NB4 (cell line): ENCODE measurements at regions not wholly inside any gene's neighbourhood (a gene's known extent, or its start where the extent isn't known, plus 50 kb on each side); places are given as distances from the start of the nearest gene placed in this dataset.

Source experiments
- DNase-seq: peaks from one replicate; pipeline ENCODE4 v3.0.0; 2010; ENCODE audit warnings: low read depth
- H3K4me3 ChIP-seq: one replicate; pipeline ENCODE4 v1.5.1; 2011; ENCODE audit warnings: mild to moderate bottlenecking, low read depth, low read length, moderate library complexity
- MYC ChIP-seq: IDR thresholded peaks from 2 replicates; pipeline ENCODE4 v1.6.1; 2011; ENCODE audit warnings: low read depth, low read length
- POLR2A ChIP-seq: IDR thresholded peaks from 2 replicates; pipeline ENCODE4 v1.6.1; 2011; ENCODE audit warnings: mild to moderate bottlenecking; ENCODE audit not compliant: insufficient read length; ENCODE audit errors: extremely low read depth
- TF ChIP-seq, protein P1 (sequence below): IDR thresholded peaks from 2 replicates; pipeline ENCODE4 v1.6.1; 2011; ENCODE audit warnings: low read depth, low read length
- TF ChIP-seq, protein P2 (sequence below): IDR thresholded peaks from one replicate; pipeline ENCODE4 v1.5.1; 2012; ENCODE audit warnings: low read depth, low read length

DNA sequence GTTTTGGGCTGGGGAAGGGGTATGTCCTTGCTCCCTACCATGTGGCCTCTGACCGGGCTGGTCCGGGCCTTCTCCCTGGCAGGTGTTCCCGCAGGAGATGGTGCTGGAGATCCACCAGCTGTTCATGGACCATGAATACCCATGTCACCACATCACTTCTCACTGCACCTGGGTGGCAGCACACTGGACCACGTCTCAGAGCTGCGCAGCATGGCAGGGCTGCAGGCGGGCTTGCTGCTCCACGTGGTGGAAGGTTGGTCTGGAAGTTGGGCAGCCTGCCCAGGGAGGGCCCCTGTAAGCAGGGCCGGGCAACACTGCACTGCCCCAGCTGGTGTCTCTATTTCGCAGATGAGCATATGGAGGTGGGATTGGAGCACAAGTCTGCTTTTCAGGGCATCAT is 169.5 kb upstream of the ZNF267 start:
- no peak overlapping the region for H3K4me3 ChIP-seq
- TF ChIP-seq POLR2A (no peak), MYC (no peak)
- TF ChIP-seq, protein P1, sequence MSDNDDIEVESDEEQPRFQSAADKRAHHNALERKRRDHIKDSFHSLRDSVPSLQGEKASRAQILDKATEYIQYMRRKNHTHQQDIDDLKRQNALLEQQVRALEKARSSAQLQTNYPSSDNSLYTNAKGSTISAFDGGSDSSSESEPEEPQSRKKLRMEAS = no peak
- TF ChIP-seq, protein P2, sequence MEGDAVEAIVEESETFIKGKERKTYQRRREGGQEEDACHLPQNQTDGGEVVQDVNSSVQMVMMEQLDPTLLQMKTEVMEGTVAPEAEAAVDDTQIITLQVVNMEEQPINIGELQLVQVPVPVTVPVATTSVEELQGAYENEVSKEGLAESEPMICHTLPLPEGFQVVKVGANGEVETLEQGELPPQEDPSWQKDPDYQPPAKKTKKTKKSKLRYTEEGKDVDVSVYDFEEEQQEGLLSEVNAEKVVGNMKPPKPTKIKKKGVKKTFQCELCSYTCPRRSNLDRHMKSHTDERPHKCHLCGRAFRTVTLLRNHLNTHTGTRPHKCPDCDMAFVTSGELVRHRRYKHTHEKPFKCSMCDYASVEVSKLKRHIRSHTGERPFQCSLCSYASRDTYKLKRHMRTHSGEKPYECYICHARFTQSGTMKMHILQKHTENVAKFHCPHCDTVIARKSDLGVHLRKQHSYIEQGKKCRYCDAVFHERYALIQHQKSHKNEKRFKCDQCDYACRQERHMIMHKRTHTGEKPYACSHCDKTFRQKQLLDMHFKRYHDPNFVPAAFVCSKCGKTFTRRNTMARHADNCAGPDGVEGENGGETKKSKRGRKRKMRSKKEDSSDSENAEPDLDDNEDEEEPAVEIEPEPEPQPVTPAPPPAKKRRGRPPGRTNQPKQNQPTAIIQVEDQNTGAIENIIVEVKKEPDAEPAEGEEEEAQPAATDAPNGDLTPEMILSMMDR = no peak
- no peak for DNase-seq

DNA sequence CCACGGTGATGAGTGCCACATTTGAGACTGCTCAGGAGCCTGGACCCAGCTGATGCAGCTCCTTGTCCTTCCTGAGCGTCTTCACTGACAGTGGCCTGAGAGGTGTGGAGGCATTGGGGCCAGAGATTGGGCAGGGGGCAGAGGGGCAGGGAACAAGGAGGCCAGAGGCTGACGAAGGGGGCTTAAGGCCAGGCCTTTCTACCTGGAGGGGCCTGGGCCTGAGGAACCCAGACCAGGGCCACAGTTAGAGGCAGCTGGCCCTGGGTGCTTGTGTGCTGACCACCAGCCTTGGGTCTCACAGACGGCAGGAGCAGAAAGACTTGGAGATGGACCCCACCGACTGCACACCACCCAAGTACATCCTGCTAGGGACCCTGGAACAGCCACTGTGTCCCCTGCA is 168.2 kb upstream of the ZNF267 start:
- DNase-seq = no peak
- TF ChIP-seq, protein P1 = no peak
- no peak for TF ChIP-seq MYC
- TF ChIP-seq, protein P2 = no peak
- no peak for TF ChIP-seq POLR2A
- no peak overlapping the region for H3K4me3 ChIP-seq

DNA sequence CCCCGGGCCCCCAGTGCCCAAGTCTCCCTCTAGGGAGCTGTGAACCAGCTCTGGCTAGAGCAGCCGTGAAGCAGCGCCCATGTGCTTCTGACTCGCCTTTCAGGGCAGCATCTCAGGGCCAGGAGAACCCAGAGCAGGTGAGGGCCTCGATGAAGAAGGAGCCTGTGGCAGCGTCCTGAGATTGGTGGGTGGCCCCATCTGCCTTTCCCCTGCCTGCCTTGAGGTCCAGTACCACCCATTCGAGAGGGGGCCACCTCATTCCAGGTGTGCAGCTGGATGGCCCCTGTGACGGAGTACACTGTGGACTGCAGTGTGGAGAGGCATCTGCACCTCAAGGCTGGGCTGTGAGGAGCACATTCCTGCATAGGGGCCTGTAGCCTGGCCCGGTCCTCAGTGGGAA is 167.3 kb upstream of the ZNF267 start:
- H3K4me3 ChIP-seq = no peak overlapping the region
- DNase-seq = no peak
- TF ChIP-seq POLR2A = no peak
- TF ChIP-seq, protein P1 = no peak
- no peak for TF ChIP-seq MYC
- TF ChIP-seq, protein P2 = no peak

DNA sequence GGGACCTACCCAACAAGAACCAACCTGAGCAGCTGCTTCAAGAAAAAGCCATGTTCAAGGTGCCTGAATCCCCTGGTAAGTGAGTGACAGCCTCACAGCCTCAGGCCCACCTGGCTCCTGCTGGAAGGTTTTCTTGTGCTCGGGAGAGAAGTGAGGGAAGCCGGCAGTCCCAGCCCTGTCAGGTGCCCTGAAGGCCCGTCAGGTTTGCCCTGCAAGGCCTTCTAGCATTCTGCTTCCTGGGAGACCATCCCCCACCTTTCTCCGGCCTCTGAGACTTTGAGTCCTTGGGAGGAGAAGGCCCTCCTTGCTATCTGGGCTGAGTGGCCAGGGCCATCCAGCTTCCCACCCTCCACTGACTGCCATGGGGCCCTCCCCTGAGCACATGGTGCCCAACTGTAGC is 166.7 kb upstream of the ZNF267 start:
- TF ChIP-seq, protein P2 = no peak
- TF ChIP-seq POLR2A = no peak
- TF ChIP-seq, protein P1 = no peak
- TF ChIP-seq MYC = no peak
- no peak for DNase-seq
- H3K4me3 ChIP-seq = no peak overlapping the region

DNA sequence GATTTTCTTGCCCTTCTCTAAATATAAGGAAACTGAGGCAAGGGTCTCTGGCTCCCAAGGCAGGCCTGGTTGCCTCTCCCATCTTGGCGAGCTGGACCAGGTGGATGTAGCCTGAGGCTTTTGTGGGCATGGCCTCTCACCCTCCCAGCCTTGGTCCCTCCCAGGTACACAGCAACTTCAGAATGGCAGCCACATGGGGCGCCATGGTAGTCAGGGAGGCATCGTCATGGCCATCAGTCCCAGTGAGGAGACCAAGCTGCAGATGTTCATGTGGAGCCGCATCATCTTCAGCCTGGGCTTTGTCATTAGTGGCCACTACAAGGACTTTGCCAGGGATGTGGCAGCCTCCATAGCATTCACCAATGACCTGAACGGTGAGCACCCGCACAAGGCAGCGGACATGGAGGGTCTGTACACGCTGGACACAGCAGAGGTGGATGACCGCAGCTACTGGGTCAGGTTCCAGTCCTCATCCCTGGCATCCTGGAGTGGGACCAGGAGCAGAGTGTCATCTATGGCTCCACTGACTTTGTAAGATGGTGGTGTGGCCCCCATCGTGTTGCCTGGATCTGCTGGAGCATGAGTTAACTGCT is 165.8 kb upstream of the ZNF267 start:
- DNase-seq = no peak
- no peak overlapping the region for H3K4me3 ChIP-seq
- TF ChIP-seq, protein P2 = no peak
- no peak for TF ChIP-seq MYC

DNA sequence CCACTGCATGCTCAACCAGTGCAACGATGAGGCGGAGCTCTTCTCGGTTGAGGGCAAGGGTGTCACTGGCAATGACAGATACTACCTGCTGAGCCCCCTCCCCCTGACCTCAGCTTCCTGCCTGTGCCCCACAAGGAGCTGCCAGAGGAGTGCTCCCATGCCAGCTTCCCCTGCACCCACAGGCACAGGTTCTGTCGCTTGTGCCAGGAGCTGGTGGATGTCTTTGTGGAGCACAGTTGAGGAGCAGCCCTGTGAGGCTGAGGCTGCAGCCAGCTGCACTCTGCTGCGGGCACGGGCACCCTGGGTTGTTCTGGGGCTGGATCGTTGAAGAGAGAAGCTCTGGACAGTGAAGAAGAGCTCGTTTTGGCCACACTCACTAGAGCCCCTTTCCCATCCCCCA is 165.3 kb upstream of the ZNF267 start:
- TF ChIP-seq POLR2A = no peak
- no peak for TF ChIP-seq MYC
- TF ChIP-seq, protein P2 = no peak
- TF ChIP-seq, protein P1 = no peak
- no peak for DNase-seq
- H3K4me3 ChIP-seq = no peak overlapping the region
